ENCODE measurements at regions not wholly inside any gene's neighbourhood (a gene's known extent, or its start where the extent isn't known, plus 50 kb on each side); places are given as distances from the start of the nearest gene placed in this dataset.
"Not testable (repeated sequence)": the region's sequence is repeated elsewhere in the genome, so short reads cannot be mapped to it uniquely, and the experiment has no call there.

DNA sequence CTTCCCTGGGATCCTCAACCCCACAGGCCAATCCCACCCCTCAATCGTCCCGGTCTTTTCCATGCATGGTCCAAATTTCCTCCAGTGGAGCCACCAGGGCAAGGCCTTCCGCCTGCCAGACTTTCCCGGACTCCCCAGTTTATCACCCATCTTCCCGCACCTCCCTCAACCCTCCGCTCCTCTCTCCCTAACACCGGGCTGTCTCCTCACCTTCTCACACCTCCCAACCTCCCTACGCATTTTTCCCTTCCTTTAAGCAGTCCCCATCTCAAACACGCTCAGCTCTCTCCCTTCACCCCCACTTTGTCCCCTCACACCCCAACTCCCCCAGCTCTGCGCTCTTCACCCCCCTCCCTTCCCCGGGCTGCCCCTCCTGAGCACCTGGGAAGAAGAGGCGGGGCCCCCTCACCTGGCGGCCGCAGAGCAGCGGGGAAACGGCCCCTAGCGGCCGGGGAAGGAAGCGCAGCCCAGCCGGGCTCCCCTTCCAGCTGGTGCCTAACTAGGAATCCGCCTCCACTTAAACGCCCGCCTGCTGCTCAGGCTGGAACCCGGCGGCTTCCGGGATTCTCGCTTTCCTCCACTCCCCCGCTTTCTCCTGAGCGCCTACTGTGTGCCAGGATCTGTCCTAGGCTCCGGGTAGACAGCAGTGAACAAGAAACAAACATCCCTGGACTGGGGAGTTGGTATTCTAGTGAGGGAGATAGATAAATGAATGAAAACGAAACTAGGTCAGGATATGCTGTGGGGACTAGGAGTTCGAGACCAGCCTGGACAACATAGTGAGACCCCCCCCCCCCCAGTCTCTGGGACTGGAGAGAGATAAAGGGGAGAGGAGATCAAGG is 126.7 kb downstream of the CRLF3 start:
- TF ChIP-seq ZNF8 (CRISPR knock-in tag; IDR thresholded peaks at IDR 0.05); OSR1 (CRISPR knock-in tag; IDR thresholded peaks at IDR 0.05); PPARA (CRISPR knock-in tag; IDR thresholded peaks at IDR 0.05; ENCODE audit: borderline replicate concordance): not testable (repeated sequence)
- TF ChIP-seq, protein P1, sequence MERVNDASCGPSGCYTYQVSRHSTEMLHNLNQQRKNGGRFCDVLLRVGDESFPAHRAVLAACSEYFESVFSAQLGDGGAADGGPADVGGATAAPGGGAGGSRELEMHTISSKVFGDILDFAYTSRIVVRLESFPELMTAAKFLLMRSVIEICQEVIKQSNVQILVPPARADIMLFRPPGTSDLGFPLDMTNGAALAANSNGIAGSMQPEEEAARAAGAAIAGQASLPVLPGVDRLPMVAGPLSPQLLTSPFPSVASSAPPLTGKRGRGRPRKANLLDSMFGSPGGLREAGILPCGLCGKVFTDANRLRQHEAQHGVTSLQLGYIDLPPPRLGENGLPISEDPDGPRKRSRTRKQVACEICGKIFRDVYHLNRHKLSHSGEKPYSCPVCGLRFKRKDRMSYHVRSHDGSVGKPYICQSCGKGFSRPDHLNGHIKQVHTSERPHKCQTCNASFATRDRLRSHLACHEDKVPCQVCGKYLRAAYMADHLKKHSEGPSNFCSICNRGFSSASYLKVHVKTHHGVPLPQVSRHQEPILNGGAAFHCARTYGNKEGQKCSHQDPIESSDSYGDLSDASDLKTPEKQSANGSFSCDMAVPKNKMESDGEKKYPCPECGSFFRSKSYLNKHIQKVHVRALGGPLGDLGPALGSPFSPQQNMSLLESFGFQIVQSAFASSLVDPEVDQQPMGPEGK (CRISPR knock-in tag; IDR thresholded peaks at IDR 0.05; ENCODE audit: borderline replicate concordance) = not testable (repeated sequence)
- TF ChIP-seq, protein P2, sequence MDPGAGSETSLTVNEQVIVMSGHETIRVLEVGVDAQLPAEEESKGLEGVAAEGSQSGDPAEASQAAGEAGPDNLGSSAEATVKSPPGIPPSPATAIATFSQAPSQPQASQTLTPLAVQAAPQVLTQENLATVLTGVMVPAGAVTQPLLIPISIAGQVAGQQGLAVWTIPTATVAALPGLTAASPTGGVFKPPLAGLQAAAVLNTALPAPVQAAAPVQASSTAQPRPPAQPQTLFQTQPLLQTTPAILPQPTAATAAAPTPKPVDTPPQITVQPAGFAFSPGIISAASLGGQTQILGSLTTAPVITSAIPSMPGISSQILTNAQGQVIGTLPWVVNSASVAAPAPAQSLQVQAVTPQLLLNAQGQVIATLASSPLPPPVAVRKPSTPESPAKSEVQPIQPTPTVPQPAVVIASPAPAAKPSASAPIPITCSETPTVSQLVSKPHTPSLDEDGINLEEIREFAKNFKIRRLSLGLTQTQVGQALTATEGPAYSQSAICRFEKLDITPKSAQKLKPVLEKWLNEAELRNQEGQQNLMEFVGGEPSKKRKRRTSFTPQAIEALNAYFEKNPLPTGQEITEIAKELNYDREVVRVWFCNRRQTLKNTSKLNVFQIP (CRISPR knock-in tag; IDR thresholded peaks at IDR 0.05; ENCODE audit: borderline replicate concordance, low read depth) = not testable (repeated sequence)
- TF ChIP-seq ZFP3 (CRISPR knock-in tag; IDR thresholded peaks at IDR 0.05) = 0 out of 2 replicates have a peak, but pooled peaks have one; percentile 23

Measured in SK-N-SH treated with all-trans-retinoic acid at 6 μM for 48 hours (cell line).